Trophoblast cell (in vitro differentiated cells and primary cell): ENCODE measurements at regions not wholly inside any gene's neighbourhood (a gene's known extent, or its start where the extent isn't known, plus 50 kb on each side); places are given as distances from the start of the nearest gene placed in this dataset.
"Not testable (repeated sequence)": the region's sequence is repeated elsewhere in the genome, so short reads cannot be mapped to it uniquely, and the experiment has no call there.

Experiments used
- DNase-seq, 2 donors: peaks; one replicate each; pipeline ENCODE4 v3.0.0-alpha.2; 2016
- H2AFZ ChIP-seq: 2 replicates; pipeline ENCODE4 v1.6.1; 2013; ENCODE audit warnings: low read length, moderate library complexity, mild to moderate bottlenecking; ENCODE audit not compliant: insufficient read depth, poor library complexity
- H2AK5ac ChIP-seq: 2 replicates; pipeline ENCODE4 v1.6.1; 2013; ENCODE audit warnings: mild to moderate bottlenecking, low read length
- H2BK120ac ChIP-seq: 2 replicates; pipeline ENCODE4 v1.6.1; 2013; ENCODE audit warnings: low read length, mild to moderate bottlenecking, moderate library complexity; ENCODE audit not compliant: insufficient read depth, poor library complexity
- H2BK12ac ChIP-seq: 2 replicates; pipeline ENCODE4 v1.6.1; 2013; ENCODE audit warnings: mild to moderate bottlenecking, low read length, moderate library complexity
- H2BK5ac ChIP-seq: 2 replicates; pipeline ENCODE4 v1.6.1; 2013; ENCODE audit warnings: low read length, low read depth, moderate library complexity, mild to moderate bottlenecking; ENCODE audit not compliant: poor library complexity
- H3K14ac ChIP-seq: 2 replicates; pipeline ENCODE4 v1.6.1; 2013; ENCODE audit warnings: mild to moderate bottlenecking, low read length
- H3K18ac ChIP-seq: 2 replicates; pipeline ENCODE4 v1.6.1; 2013; ENCODE audit warnings: mild to moderate bottlenecking, low read length
- H3K23ac ChIP-seq: 2 replicates; pipeline ENCODE4 v1.6.1; 2013; ENCODE audit warnings: low read length
- H3K27ac ChIP-seq: 2 replicates; pipeline ENCODE4 v1.5.1; 2013; ENCODE audit warnings: low read depth, mild to moderate bottlenecking, inconsistent platforms, low read length, moderate library complexity
- H3K27me3 ChIP-seq: 2 replicates; pipeline ENCODE4 v1.6.1; 2013; ENCODE audit warnings: inconsistent platforms, mild to moderate bottlenecking, low read length, moderate library complexity; ENCODE audit not compliant: insufficient read depth
- H3K36me3 ChIP-seq, 2 experiments: 1 replicate in 1 of 2; 2 replicates in 1 of 2; pipeline ENCODE4 v1.6.1; 2013; ENCODE audit warnings: low read length in 2 of 2, mild to moderate bottlenecking in 2 of 2, moderate library complexity in 1 of 2; ENCODE audit not compliant: insufficient read depth in 2 of 2, control insufficient read depth in 1 of 2
- H3K4ac ChIP-seq: 2 replicates; pipeline ENCODE4 v1.6.1; 2013; ENCODE audit warnings: low read depth, mild to moderate bottlenecking, low read length, moderate library complexity
- H3K4me1 ChIP-seq, 2 experiments: 1 replicate in 1 of 2; 2 replicates in 1 of 2; pipeline ENCODE4 v1.6.1; 2013; ENCODE audit warnings: low read length in 2 of 2, mild to moderate bottlenecking in 2 of 2, moderate library complexity in 1 of 2; ENCODE audit not compliant: insufficient read depth in 2 of 2, control insufficient read depth in 1 of 2
- H3K4me2 ChIP-seq: 2 replicates; pipeline ENCODE4 v1.6.1; 2013; ENCODE audit warnings: inconsistent platforms, mild to moderate bottlenecking, low read length, moderate library complexity
- H3K4me3 ChIP-seq: 2 replicates; pipeline ENCODE4 v1.5.1; 2013; ENCODE audit warnings: mild to moderate bottlenecking, low read depth, low read length, inconsistent platforms
- H3K79me1 ChIP-seq: one replicate; pipeline ENCODE4 v1.6.1; 2013; ENCODE audit warnings: low read length
- H3K79me2 ChIP-seq: 2 replicates; pipeline ENCODE4 v1.6.1; 2013; ENCODE audit warnings: low read length, mild to moderate bottlenecking; ENCODE audit not compliant: control insufficient read depth, insufficient read depth, poor library complexity
- H3K9ac ChIP-seq: 2 replicates; pipeline ENCODE4 v1.6.1; 2013; ENCODE audit warnings: mild to moderate bottlenecking, low read length
- H3K9me3 ChIP-seq: 2 replicates; pipeline ENCODE4 v1.6.1; 2013; ENCODE audit warnings: low read depth, mild to moderate bottlenecking, control low read depth, inconsistent platforms, low read length; ENCODE audit not compliant: insufficient read depth
- H4K12ac ChIP-seq: 2 replicates; pipeline ENCODE4 v1.6.1; 2013; ENCODE audit warnings: low read depth, mild to moderate bottlenecking, low read length, moderate library complexity
- H4K8ac ChIP-seq: 2 replicates; pipeline ENCODE4 v1.6.1; 2013; ENCODE audit warnings: low read depth, mild to moderate bottlenecking, low read length, moderate library complexity
- H4K91ac ChIP-seq: one replicate; pipeline ENCODE4 v1.6.1; 2013; ENCODE audit warnings: low read depth, mild to moderate bottlenecking, low read length, moderate library complexity
- WGBS: extraction: QIAGEN DNeasy Blood & Tissue Kit; methylation state at CpG from one replicate; pipeline ENCODE4 v1.1.7; 2013; ENCODE audit warnings: missing lambda C conversion rate; ENCODE audit not compliant: insufficient read length, insufficient coverage; ENCODE audit errors: extremely low coverage; 5-methylcytosine and 5-hydroxymethylcytosine counted together

GRCh38 chr15:84143753-84144314 lies 91.7 kb upstream of the GOLGA6L4 start:
- Histone ChIP-seq H4K12ac (no peak overlapping the region), H3K14ac (no peak overlapping the region), H3K79me1 (no peaks in the 10 kb centered on the region), H3K4me3 (no peak overlapping the region), H2BK12ac (no peak overlapping the region), H4K8ac (no peak overlapping the region), H3K27me3 (no peaks in the 10 kb centered on the region), H3K9me3 (no peaks in the 10 kb centered on the region), H4K91ac (no peak overlapping the region), H3K23ac (no peak overlapping the region), H3K4ac (no peak overlapping the region), H3K27ac (no peak overlapping the region), H3K18ac (no peak overlapping the region), H3K36me3 (no peaks in the 10 kb centered on the region), H2AFZ (no peak overlapping the region), H2AK5ac (no peak overlapping the region), H3K9ac (no peak overlapping the region), H3K4me1 (no peaks in the 10 kb centered on the region), H3K4me2 (no peak overlapping the region), H3K79me2 (no peaks in the 10 kb centered on the region), H2BK5ac (no peak overlapping the region), H2BK120ac (no peak overlapping the region)
- DNase-seq, result no peak
- no CpG with 5 or more reads among the region's 5 CpGs for WGBS

- no CpG with 5 or more reads among the region's 8 CpGs for WGBS
Measured at GRCh38 chr15:84144946-84145345, 90.6 kb upstream of the GOLGA6L4 start.

GRCh38 chr15:84146299-84146698 lies 89.3 kb upstream of the GOLGA6L4 start:
- no CpG with 5 or more reads among the region's 3 CpGs for WGBS
- H3K79me2 ChIP-seq, H3K4me2 ChIP-seq: not testable (repeated sequence)

More at GRCh38 chr15:84144946-84145345, 90.6 kb upstream of the GOLGA6L4 start:
- not testable (repeated sequence) for H3K9me3 ChIP-seq, H3K36me3 ChIP-seq, H3K79me2 ChIP-seq, H2BK12ac ChIP-seq, H4K91ac ChIP-seq, H2AK5ac ChIP-seq, H3K4me1 ChIP-seq, H3K9ac ChIP-seq, H3K4ac ChIP-seq, H3K14ac ChIP-seq, H4K12ac ChIP-seq, H3K18ac ChIP-seq, H2BK5ac ChIP-seq, H2BK120ac ChIP-seq, H3K23ac ChIP-seq, DNase-seq, H3K79me1 ChIP-seq, H2AFZ ChIP-seq, H3K27me3 ChIP-seq, H4K8ac ChIP-seq, H3K4me2 ChIP-seq, H3K27ac ChIP-seq, H3K4me3 ChIP-seq

DNA sequence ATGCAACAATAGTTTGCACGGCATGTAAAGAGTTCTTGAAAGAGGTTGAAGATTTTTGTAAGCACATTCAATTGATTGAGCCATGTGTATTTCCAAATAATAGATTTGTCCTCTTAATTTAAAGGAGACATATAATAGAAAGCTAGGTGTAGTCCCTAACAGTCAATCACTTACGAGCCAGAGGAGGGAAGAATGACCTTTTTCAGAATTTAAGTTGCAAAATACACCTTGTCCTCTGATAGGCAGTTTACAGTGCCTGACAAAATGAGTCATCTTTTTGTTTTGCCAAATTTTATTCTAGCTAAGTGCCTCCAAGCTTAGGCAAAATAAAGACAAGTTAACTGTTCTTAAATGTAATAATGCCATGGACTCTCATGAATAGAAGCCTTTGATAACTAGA lies 88.3 kb upstream of the GOLGA6L4 start:
- H3K23ac ChIP-seq, H3K36me3 ChIP-seq, H4K12ac ChIP-seq, H3K4me2 ChIP-seq, H2BK120ac ChIP-seq, H3K18ac ChIP-seq, H3K14ac ChIP-seq, H3K4me1 ChIP-seq, H3K9ac ChIP-seq, H3K4ac ChIP-seq, H3K9me3 ChIP-seq, H3K27ac ChIP-seq, DNase-seq, H2AK5ac ChIP-seq, H2BK12ac ChIP-seq, H3K79me1 ChIP-seq, H2BK5ac ChIP-seq, H3K79me2 ChIP-seq, H3K4me3 ChIP-seq, H2AFZ ChIP-seq, H4K8ac ChIP-seq, H4K91ac ChIP-seq, H3K27me3 ChIP-seq: not testable (repeated sequence)
- no CpG with 5 or more reads among the region's 2 CpGs for WGBS

More at GRCh38 chr15:84146299-84146698, 89.3 kb upstream of the GOLGA6L4 start:
- not testable (repeated sequence) for H2AFZ ChIP-seq, H3K4ac ChIP-seq, H4K8ac ChIP-seq, H2AK5ac ChIP-seq, H3K27me3 ChIP-seq, DNase-seq, H2BK120ac ChIP-seq, H3K36me3 ChIP-seq, H3K27ac ChIP-seq, H3K4me1 ChIP-seq, H3K14ac ChIP-seq, H3K79me1 ChIP-seq, H2BK5ac ChIP-seq, H3K9ac ChIP-seq, H3K18ac ChIP-seq, H4K12ac ChIP-seq, H4K91ac ChIP-seq, H3K4me3 ChIP-seq, H2BK12ac ChIP-seq, H3K23ac ChIP-seq, H3K9me3 ChIP-seq
